ENCODE measurements at regions not wholly inside any gene's neighbourhood (a gene's known extent, or its start where the extent isn't known, plus 50 kb on each side); places are given as distances from the start of the nearest gene placed in this dataset.

DNA sequence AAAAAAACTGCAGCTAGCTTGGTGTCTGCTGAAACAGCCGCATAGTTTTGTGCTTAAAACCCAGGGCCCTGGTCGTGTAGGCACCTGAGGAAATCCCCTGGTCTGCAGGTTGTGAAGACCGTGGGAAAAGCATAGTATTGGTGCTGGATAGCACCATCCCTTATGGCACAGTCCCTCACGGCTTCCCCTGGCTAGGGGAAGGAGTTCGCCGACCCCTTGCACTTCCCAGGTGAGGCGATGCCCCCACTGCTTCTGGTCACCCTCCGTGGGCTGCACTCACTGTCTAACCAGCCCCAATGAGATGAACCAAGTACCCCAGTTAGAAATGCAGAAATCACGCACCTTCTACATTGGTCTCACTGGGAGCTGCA lies 1105.1 kb downstream of the STPG2 start:
- Histone ChIP-seq H3K27ac (ENCODE audit: low read depth, low read length, poor library complexity, severe bottlenecking) (no peak overlapping the region), H3K79me2 (ENCODE audit: insufficient read depth, low read depth, low read length) (no peaks in the 10 kb centered on the region), H3K9me3 (ENCODE audit: low read length) (no peaks in the 10 kb centered on the region), H3K4me2 (ENCODE audit: low read length) (no peak overlapping the region), H2AFZ (ENCODE audit: low read length) (no peak overlapping the region), H4K20me1 (ENCODE audit: insufficient read depth, low read length) (no peaks in the 10 kb centered on the region), H3K4me1 (ENCODE audit: insufficient read depth, low read length, poor library complexity, severe bottlenecking) (no peaks in the 10 kb centered on the region), H3K4me3 (ENCODE audit: low read depth, low read length, poor library complexity, severe bottlenecking) (no peak overlapping the region), H3K36me3 (ENCODE audit: insufficient read depth, low read length) (no peaks in the 10 kb centered on the region), H3K9me2 (ENCODE audit: insufficient read depth, low read length) (no peaks in the 10 kb centered on the region)
- TF ChIP-seq, protein P1, sequence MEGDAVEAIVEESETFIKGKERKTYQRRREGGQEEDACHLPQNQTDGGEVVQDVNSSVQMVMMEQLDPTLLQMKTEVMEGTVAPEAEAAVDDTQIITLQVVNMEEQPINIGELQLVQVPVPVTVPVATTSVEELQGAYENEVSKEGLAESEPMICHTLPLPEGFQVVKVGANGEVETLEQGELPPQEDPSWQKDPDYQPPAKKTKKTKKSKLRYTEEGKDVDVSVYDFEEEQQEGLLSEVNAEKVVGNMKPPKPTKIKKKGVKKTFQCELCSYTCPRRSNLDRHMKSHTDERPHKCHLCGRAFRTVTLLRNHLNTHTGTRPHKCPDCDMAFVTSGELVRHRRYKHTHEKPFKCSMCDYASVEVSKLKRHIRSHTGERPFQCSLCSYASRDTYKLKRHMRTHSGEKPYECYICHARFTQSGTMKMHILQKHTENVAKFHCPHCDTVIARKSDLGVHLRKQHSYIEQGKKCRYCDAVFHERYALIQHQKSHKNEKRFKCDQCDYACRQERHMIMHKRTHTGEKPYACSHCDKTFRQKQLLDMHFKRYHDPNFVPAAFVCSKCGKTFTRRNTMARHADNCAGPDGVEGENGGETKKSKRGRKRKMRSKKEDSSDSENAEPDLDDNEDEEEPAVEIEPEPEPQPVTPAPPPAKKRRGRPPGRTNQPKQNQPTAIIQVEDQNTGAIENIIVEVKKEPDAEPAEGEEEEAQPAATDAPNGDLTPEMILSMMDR (conservative IDR thresholded peaks at IDR 0.05; ENCODE audit: low read length), result no peak
- TF ChIP-seq EZH2phosphoT487 (IDR thresholded peaks at IDR 0.05; ENCODE audit: borderline replicate concordance, low read depth, low read length), result no peak
- no peak for DNase-seq (ENCODE audit: low spot score)
- CTCF ChIA-PET (ENCODE audit: unreplicated experiment), result no interaction called here
- no TSS peak for BruUV-seq (replicated peaks)
- POLR2A ChIA-PET, result interaction anchor here (0.9 kb wide), 1 partner anchor 9 kb away, joined by 3 read pairs; no protein-coding TSS in a partner anchor
- intact Hi-C loops (cut with micrococcal nuclease; ENCODE audit: unreplicated experiment), result no loop called here

DNA sequence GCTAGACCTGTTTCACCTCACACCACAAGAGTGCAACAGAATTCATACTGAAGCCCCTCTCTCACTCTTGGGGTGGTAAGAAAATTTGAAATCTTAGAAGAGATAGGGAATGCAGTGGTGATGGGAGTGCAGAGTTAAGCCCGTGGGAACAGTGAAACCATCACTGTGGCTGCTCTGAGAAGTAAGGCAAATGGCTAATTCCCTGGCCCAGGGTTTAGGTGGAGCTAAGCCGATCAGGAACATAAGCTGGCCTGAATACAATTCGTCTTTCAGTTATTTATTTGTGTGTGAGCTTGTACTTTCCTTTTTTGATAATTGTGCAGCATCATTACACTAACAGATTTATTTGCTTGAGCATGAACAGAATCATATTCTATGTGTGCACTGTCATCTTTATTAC lies 1070.6 kb downstream of the STPG2 start:
- CTCF ChIA-PET (ENCODE audit: unreplicated experiment), result no interaction called here
- intact Hi-C loops (cut with micrococcal nuclease; ENCODE audit: unreplicated experiment), result no loop called here

DNA sequence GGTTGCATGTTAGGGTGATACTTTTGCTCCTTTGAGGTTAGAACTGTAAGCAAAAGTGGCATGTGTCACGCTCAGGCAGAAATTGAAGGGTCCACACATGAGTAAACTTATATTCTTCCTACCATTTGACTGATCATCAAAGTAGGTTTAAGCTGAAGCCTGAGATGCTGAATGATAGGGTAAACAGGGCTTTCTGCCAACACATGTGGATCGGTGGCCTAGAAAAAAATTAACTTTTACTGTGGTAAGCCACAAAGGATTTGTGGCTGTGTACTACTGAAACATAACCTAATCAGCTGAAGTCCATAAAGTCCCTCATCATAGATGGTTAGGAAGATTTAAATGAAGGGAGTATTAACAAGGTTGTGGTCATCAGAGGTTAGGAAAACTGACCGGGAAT lies 1070.1 kb downstream of the STPG2 start:
- no peaks in the 10 kb centered on the region for H3K9me2 ChIP-seq (ENCODE audit: insufficient read depth, low read length)
- no peaks in the 10 kb centered on the region for H3K9me3 ChIP-seq (ENCODE audit: low read length)
- no peaks in the 10 kb centered on the region for H3K4me1 ChIP-seq (ENCODE audit: insufficient read depth, low read length, poor library complexity, severe bottlenecking)
- H4K20me1 ChIP-seq (ENCODE audit: insufficient read depth, low read length), result no peaks in the 10 kb centered on the region
- no peak for DNase-seq (ENCODE audit: low spot score)
- CTCF ChIA-PET (ENCODE audit: unreplicated experiment), result no interaction called here
- no TSS peak for BruUV-seq (replicated peaks)
- H3K79me2 ChIP-seq (ENCODE audit: insufficient read depth, low read depth, low read length), result no peaks in the 10 kb centered on the region
- no peak overlapping the region for H3K4me3 ChIP-seq (ENCODE audit: low read depth, low read length, poor library complexity, severe bottlenecking)
- no peak overlapping the region for H3K4me2 ChIP-seq (ENCODE audit: low read length)
- no peak overlapping the region for H3K27ac ChIP-seq (ENCODE audit: low read depth, low read length, poor library complexity, severe bottlenecking)
- H3K36me3 ChIP-seq (ENCODE audit: insufficient read depth, low read length), result no peaks in the 10 kb centered on the region
- TF ChIP-seq, protein P1 (conservative IDR thresholded peaks at IDR 0.05; ENCODE audit: low read length), result no peak
- no peak for TF ChIP-seq EZH2phosphoT487 (IDR thresholded peaks at IDR 0.05; ENCODE audit: borderline replicate concordance, low read depth, low read length)
- H2AFZ ChIP-seq (ENCODE audit: low read length), result no peak overlapping the region
- POLR2A ChIA-PET, result no interaction called here
- intact Hi-C loops (cut with micrococcal nuclease; ENCODE audit: unreplicated experiment), result no loop called here

More for the DNA sequence above, 1070.6 kb downstream of the STPG2 start:
- Histone ChIP-seq H3K79me2 (ENCODE audit: insufficient read depth, low read depth, low read length) (no peaks in the 10 kb centered on the region), H2AFZ (ENCODE audit: low read length) (no peak overlapping the region), H4K20me1 (ENCODE audit: insufficient read depth, low read length) (no peaks in the 10 kb centered on the region), H3K9me2 (ENCODE audit: insufficient read depth, low read length) (no peaks in the 10 kb centered on the region), H3K4me1 (ENCODE audit: insufficient read depth, low read length, poor library complexity, severe bottlenecking) (no peaks in the 10 kb centered on the region), H3K27ac (ENCODE audit: low read depth, low read length, poor library complexity, severe bottlenecking) (no peak overlapping the region), H3K4me3 (ENCODE audit: low read depth, low read length, poor library complexity, severe bottlenecking) (no peak overlapping the region), H3K9me3 (ENCODE audit: low read length) (no peaks in the 10 kb centered on the region), H3K4me2 (ENCODE audit: low read length) (no peak overlapping the region), H3K36me3 (ENCODE audit: insufficient read depth, low read length) (no peaks in the 10 kb centered on the region)
- BruUV-seq (replicated peaks), result no TSS peak
- POLR2A ChIA-PET, result no interaction called here
- TF ChIP-seq, protein P1 (conservative IDR thresholded peaks at IDR 0.05; ENCODE audit: low read length), result no peak
- no peak for TF ChIP-seq EZH2phosphoT487 (IDR thresholded peaks at IDR 0.05; ENCODE audit: borderline replicate concordance, low read depth, low read length)
- DNase-seq (ENCODE audit: low spot score), result no peak

All from OCI-LY7 (cell line).